OCI-LY1 (cell line): ENCODE measurements at regions not wholly inside any gene's neighbourhood (a gene's known extent, or its start where the extent isn't known, plus 50 kb on each side); places are given as distances from the start of the nearest gene placed in this dataset.

ENCODE experiments used
- H2AFZ ChIP-seq: fragments of 200-600 bp; sonication (generic), shearing (Covaris generic); 2 replicates; pipeline ENCODE4 v1.6.0; 2014; ENCODE audit warnings: antibody characterized with exemption, mild to moderate bottlenecking, low read length
- H3F3A ChIP-seq: fragments of 200-600 bp; sonication (generic), shearing (Covaris generic); 2 replicates; pipeline ENCODE4 v1.6.0; 2014; ENCODE audit warnings: mild to moderate bottlenecking, antibody characterized with exemption, low read length, moderate library complexity; ENCODE audit not compliant: insufficient read depth
- H3K27ac ChIP-seq: fragments of 200-600 bp; sonication (generic); 2 replicates; pipeline ENCODE4 v1.5.1; 2014; ENCODE audit warnings: low read length, mixed run types, mild to moderate bottlenecking, low read depth; ENCODE audit not compliant: poor library complexity, severe bottlenecking
- H3K27me3 ChIP-seq: fragments of 200-600 bp; sonication (generic); 2 replicates; pipeline ENCODE4 v1.6.0; 2014; ENCODE audit warnings: antibody characterized with exemption, mild to moderate bottlenecking, low read length, moderate library complexity; ENCODE audit not compliant: insufficient read depth
- H3K36me3 ChIP-seq: fragments of 200-600 bp; sonication (generic); 2 replicates; pipeline ENCODE4 v1.6.1; 2014; ENCODE audit warnings: mild to moderate bottlenecking, antibody characterized with exemption, low read length, moderate library complexity, mixed read lengths; ENCODE audit not compliant: insufficient read depth
- H3K4me1 ChIP-seq: fragments of 200-600 bp; sonication (generic); 2 replicates; pipeline ENCODE4 v1.5.1; 2014; ENCODE audit warnings: mild to moderate bottlenecking, low read length, moderate library complexity; ENCODE audit not compliant: insufficient read depth, severe bottlenecking
- H3K4me2 ChIP-seq: fragments of 200-600 bp; sonication (generic), shearing (Covaris generic); 2 replicates; pipeline ENCODE4 v1.6.1; 2014; ENCODE audit warnings: low read length
- H3K4me3 ChIP-seq: fragments of 200-600 bp; sonication (generic); 2 replicates; pipeline ENCODE4 v1.5.1; 2014; ENCODE audit warnings: low read length, low read depth, mild to moderate bottlenecking, mixed read lengths; ENCODE audit not compliant: poor library complexity, severe bottlenecking
- H3K79me2 ChIP-seq: fragments of 200-600 bp; shearing (Covaris generic); 2 replicates; pipeline ENCODE4 v1.6.1; 2016; ENCODE audit warnings: mixed run types, low read length, mixed read lengths; ENCODE audit not compliant: insufficient read depth
- H3K9ac ChIP-seq: fragments of 200-600 bp; sonication (generic), shearing (Covaris generic); 2 replicates; pipeline ENCODE4 v1.6.1; 2014; ENCODE audit warnings: mild to moderate bottlenecking, low read length, mixed read lengths
- H3K9me2 ChIP-seq: fragments of 200-600 bp; sonication (generic), shearing (Covaris generic); 2 replicates; pipeline ENCODE4 v1.6.1; 2014; ENCODE audit warnings: low read depth, mild to moderate bottlenecking, low read length, mixed read lengths
- H3K9me3 ChIP-seq: fragments of 200-600 bp; shearing (Covaris generic); 2 replicates; pipeline ENCODE4 v1.6.1; 2014; ENCODE audit warnings: low read length, mixed read lengths
- H4K20me1 ChIP-seq: fragments of 200-600 bp; sonication (generic), shearing (Covaris generic); 2 replicates; pipeline ENCODE4 v1.6.0; 2016; ENCODE audit warnings: mild to moderate bottlenecking, low read length; ENCODE audit not compliant: insufficient read depth
- EZH2 ChIP-seq: fragments of 200-600 bp; sonication (generic), shearing (Covaris generic); IDR thresholded peaks from 2 replicates; pipeline ENCODE4 v1.8.0; 2017; ENCODE audit warnings: borderline replicate concordance, mixed run types, mild to moderate bottlenecking, antibody characterized with exemption, low read length, moderate library complexity, mixed read lengths
- TF ChIP-seq, protein P1 (sequence below): fragments of 200-600 bp; sonication (generic), shearing (Covaris generic); IDR thresholded peaks from 2 replicates; pipeline ENCODE4 v1.5.1; 2017; ENCODE audit warnings: mild to moderate bottlenecking, antibody characterized with exemption, low read length, moderate library complexity, mixed read lengths

- no peaks in the 10 kb centered on the region for H3K27me3 ChIP-seq
- H4K20me1 ChIP-seq: no peaks in the 10 kb centered on the region
- H3K9ac ChIP-seq: no peak overlapping the region
- H3K36me3 ChIP-seq: no peaks in the 10 kb centered on the region
- H3F3A ChIP-seq: no peaks in the 10 kb centered on the region
- no peaks in the 10 kb centered on the region for H3K4me1 ChIP-seq
- H3K9me2 ChIP-seq: no peaks in the 10 kb centered on the region
- no peak overlapping the region for H3K27ac ChIP-seq
- H3K4me3 ChIP-seq: no peak overlapping the region
- no peak overlapping the region for H2AFZ ChIP-seq
- no peak overlapping the region for H3K4me2 ChIP-seq
- no peaks in the 10 kb centered on the region for H3K9me3 ChIP-seq
- TF ChIP-seq, protein P1, sequence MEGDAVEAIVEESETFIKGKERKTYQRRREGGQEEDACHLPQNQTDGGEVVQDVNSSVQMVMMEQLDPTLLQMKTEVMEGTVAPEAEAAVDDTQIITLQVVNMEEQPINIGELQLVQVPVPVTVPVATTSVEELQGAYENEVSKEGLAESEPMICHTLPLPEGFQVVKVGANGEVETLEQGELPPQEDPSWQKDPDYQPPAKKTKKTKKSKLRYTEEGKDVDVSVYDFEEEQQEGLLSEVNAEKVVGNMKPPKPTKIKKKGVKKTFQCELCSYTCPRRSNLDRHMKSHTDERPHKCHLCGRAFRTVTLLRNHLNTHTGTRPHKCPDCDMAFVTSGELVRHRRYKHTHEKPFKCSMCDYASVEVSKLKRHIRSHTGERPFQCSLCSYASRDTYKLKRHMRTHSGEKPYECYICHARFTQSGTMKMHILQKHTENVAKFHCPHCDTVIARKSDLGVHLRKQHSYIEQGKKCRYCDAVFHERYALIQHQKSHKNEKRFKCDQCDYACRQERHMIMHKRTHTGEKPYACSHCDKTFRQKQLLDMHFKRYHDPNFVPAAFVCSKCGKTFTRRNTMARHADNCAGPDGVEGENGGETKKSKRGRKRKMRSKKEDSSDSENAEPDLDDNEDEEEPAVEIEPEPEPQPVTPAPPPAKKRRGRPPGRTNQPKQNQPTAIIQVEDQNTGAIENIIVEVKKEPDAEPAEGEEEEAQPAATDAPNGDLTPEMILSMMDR: no peak
- no peak for TF ChIP-seq EZH2
- H3K79me2 ChIP-seq: no peaks in the 10 kb centered on the region
Observed at GRCh38 chr13:39123578-39123977, 85.3 kb downstream of the NHLRC3 start.

DNA sequence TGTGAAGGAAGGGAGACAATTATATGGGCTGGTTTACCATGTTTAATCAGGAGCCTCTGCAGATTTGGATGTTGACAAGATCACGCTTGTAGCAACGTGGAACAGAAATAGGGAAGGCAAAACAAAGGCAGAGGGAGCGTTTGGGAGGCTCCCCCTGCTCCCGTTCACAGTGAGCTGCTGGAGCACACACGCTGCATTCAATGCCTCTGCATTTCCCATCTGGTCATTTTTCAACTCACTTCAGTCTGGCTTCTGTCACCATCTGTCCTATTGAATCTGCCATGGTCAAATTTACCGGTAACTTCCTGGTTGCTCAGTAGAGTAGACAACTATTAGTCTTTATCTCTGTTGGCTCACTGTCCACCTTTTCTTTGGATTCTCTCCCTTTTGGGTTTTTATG lies 91.0 kb downstream of the NHLRC3 start:
- no peak overlapping the region for H3K27ac ChIP-seq
- H3K4me1 ChIP-seq: no peaks in the 10 kb centered on the region
- no peak overlapping the region for H3K4me3 ChIP-seq
- no peaks in the 10 kb centered on the region for H3F3A ChIP-seq
- H3K9me3 ChIP-seq: no peaks in the 10 kb centered on the region
- no peak overlapping the region for H3K4me2 ChIP-seq
- no peaks in the 10 kb centered on the region for H3K79me2 ChIP-seq
- H3K36me3 ChIP-seq: no peaks in the 10 kb centered on the region
- no peak overlapping the region for H2AFZ ChIP-seq
- no peak overlapping the region for H3K9ac ChIP-seq
- TF ChIP-seq, protein P1: no peak
- no peak for TF ChIP-seq EZH2
- H3K9me2 ChIP-seq: no peaks in the 10 kb centered on the region
- H4K20me1 ChIP-seq: no peaks in the 10 kb centered on the region
- no peaks in the 10 kb centered on the region for H3K27me3 ChIP-seq

DNA sequence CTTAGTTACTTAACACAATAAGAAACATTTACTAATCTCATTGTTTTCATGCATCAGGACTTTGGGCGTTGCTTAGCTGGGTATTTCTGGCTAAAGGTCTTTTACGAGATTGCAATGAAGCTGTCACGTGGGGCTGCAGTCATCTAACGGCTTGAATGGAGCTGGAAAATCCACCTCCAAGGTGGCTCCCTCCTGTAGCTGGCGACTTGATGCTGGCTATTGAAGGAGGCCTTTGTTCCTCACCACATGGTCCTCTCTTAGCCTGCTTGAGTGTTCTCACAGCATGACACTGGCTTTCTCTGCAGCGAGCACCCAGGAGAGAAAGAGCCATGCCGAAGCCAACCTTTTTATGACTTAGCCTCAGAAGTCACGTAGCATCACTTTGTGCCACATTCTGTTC lies 92.0 kb downstream of the NHLRC3 start:
- Histone ChIP-seq H3K4me2 (no peak overlapping the region), H3K9ac (no peak overlapping the region), H4K20me1 (no peaks in the 10 kb centered on the region), H3K79me2 (no peaks in the 10 kb centered on the region), H3K4me3 (no peak overlapping the region), H2AFZ (no peak overlapping the region), H3K9me2 (no peaks in the 10 kb centered on the region), H3K9me3 (no peaks in the 10 kb centered on the region), H3K27me3 (no peaks in the 10 kb centered on the region), H3K4me1 (no peaks in the 10 kb centered on the region), H3K36me3 (no peaks in the 10 kb centered on the region), H3F3A (no peaks in the 10 kb centered on the region), H3K27ac (no peak overlapping the region)
- TF ChIP-seq, protein P1: no peak
- TF ChIP-seq EZH2: no peak
